Omental fat pad (tissue), 3 donors: ENCODE measurements at regions not wholly inside any gene's neighbourhood (a gene's known extent, or its start where the extent isn't known, plus 50 kb on each side); places are given as distances from the start of the nearest gene placed in this dataset.

Source experiments
- ATAC-seq: fragments of 150-250 bp; one replicate; pipeline ENCODE4 v1.9.1; 2016; ENCODE audit warnings: mild to moderate bottlenecking, moderate library complexity; ENCODE audit not compliant: low FRiP score
- DNase-seq: peaks from one replicate; pipeline ENCODE4 v3.0.0-alpha.2; 2019; ENCODE audit warnings: low spot score
- TF ChIP-seq, protein P1 (sequence below), 3 donors: fragments of 450-650 bp; IDR thresholded peaks; one replicate each; pipeline ENCODE4 v1.5.1; 2016 to 2017; ENCODE audit warnings: antibody characterized with exemption in 3 of 3, mild to moderate bottlenecking in 3 of 3, moderate library complexity in 2 of 3

DNA sequence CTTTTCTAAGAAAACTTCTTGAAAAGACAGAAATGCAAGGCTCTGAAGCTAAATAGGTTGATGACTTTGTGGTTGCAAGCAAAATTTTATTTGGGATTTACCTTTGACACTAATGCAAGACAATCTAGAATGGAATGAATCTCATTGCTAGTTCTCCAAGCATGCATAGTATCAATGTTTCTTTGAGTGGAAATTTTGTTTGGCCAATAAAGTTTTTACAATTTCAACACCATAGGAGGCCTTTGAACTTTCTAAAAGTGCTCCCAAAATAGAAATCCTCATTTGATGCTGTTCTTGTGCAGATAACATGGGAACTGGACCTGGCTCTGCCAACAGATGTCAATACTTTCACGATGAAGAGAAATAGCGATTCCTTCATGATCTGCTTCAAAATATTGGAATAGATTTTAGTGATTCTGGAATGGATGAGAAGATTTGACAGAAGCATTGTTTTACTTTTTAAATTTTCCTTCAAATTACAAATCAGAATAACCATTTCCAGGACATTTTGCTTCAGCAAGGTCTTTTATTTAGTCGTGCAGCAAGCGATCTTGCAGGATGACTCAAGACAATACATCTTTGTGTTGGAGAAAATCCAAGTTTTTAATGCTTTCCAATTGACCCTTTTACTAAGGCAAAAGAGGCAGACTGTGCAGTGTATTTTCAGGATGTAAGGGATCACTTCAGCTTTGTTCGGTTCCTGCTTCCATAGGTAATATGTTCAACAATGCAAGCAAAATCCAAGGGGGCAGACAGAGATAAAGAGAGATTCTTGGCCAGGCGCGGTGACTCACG, 51.7 kb upstream of the OTUD4 start:
- ATAC-seq = no peak
- TF ChIP-seq, protein P1, sequence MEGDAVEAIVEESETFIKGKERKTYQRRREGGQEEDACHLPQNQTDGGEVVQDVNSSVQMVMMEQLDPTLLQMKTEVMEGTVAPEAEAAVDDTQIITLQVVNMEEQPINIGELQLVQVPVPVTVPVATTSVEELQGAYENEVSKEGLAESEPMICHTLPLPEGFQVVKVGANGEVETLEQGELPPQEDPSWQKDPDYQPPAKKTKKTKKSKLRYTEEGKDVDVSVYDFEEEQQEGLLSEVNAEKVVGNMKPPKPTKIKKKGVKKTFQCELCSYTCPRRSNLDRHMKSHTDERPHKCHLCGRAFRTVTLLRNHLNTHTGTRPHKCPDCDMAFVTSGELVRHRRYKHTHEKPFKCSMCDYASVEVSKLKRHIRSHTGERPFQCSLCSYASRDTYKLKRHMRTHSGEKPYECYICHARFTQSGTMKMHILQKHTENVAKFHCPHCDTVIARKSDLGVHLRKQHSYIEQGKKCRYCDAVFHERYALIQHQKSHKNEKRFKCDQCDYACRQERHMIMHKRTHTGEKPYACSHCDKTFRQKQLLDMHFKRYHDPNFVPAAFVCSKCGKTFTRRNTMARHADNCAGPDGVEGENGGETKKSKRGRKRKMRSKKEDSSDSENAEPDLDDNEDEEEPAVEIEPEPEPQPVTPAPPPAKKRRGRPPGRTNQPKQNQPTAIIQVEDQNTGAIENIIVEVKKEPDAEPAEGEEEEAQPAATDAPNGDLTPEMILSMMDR (IDR thresholded peaks at IDR 0.05) = no peak
- no peak for DNase-seq

DNA sequence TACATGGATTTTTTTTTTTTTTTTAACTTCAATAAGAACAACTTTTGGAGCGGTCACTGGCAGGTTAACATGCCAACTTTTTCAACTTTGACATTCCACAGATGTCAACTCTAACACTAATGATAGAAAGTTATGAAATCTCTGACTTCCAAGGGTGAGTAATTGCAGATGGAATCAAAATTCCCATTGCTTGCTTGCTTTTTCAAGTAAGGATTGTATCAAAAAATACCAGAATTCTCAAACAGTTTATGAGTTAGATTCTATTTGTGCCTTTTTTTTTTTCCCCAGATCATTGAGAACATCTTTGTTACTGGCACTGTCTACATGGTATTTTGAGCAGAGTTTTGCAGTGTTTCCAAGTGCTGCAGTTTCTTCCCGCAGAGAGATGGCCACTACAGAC, 50.3 kb upstream of the OTUD4 start:
- TF ChIP-seq, protein P1 (IDR thresholded peaks at IDR 0.05) = no peak
- DNase-seq = no peak
- peak; percentile 57 for ATAC-seq
